K562 (cell line): ENCODE measurements at regions not wholly inside any gene's neighbourhood (a gene's known extent, or its start where the extent isn't known, plus 50 kb on each side); places are given as distances from the start of the nearest gene placed in this dataset.
"Not testable (repeated sequence)": the region's sequence is repeated elsewhere in the genome, so short reads cannot be mapped to it uniquely, and the experiment has no call there.

ENCODE experiments used
- ATAC-seq: fragments of 200-7000 bp; cut with Tn5 transposase; 3 replicates; pipeline ENCODE4 v1.9.1; 2020; ENCODE audit warnings: moderate library complexity
- BruUV-seq: library from RNA; stranded (reverse); fragments of 400-500 nt; replicated peaks from 2 replicates; lab custom pipeline; 2021; lab: Mats Ljungman, UMichigan
- CTCF ChIA-PET: fragments of 300-600 bp; formaldehyde crosslinking; extraction: SDS; loops from one replicate; lab custom pipeline; 2021; ENCODE audit warnings: low intra/inter-chr PET ratio; lab: Yijun Ruan, JAX
- POLR2A ChIA-PET: fragments of 300-600, 350-650 bp; sonication (Branson Sonifier 250); formaldehyde crosslinking; extraction: SDS; loops from one replicate; lab custom pipeline; 2021; ENCODE audit warnings: antibody characterized with exemption, inconsistent platforms; lab: Yijun Ruan, JAX
- DNase-seq, 4 experiments: peaks; one replicate each; pipeline versions ENCODE4 v3.0.0 to v3.0.0-alpha.2; 2011 to 2018; ENCODE audit warnings: low spot score in 3 of 4, mixed read lengths in 3 of 4; ENCODE audit errors: extremely low read depth in 1 of 4
- FAIRE-seq: peaks from 2 replicates; lab custom pipeline; 2011; peaks lifted over from hg19 to GRCh38; lab: Jason Lieb, UNC
- H2AFZ ChIP-seq: 2 replicates; pipeline ENCODE4 v1.6.0; 2011; ENCODE audit warnings: low read depth, low read length, control low read depth, inconsistent platforms
- H3K27ac ChIP-seq: fragments of 200-600 bp; 3 replicates; pipeline ENCODE4 v1.8.0; 2011; ENCODE audit warnings: low read depth, mild to moderate bottlenecking, control low read depth, inconsistent platforms, low read length, moderate library complexity, mixed read lengths; ENCODE audit errors: extremely low read depth
- H3K27me3 ChIP-seq, 2 experiments: fragments of 300-600 bp in 1 of 2; 2 replicates in 1 of 2; 3 replicates in 1 of 2; pipeline versions ENCODE4 v1.6.0 to v1.8.0; 2011; ENCODE audit warnings: inconsistent platforms in 2 of 2, low read length in 2 of 2, mild to moderate bottlenecking in 1 of 2, mixed read lengths in 1 of 2, moderate library complexity in 1 of 2; ENCODE audit not compliant: control insufficient read depth in 2 of 2, insufficient read depth in 2 of 2
- H3K36me3 ChIP-seq: fragments of 300-600 bp; 3 replicates; pipeline ENCODE4 v1.8.0; 2011; ENCODE audit warnings: mild to moderate bottlenecking, low read length, inconsistent platforms; ENCODE audit not compliant: control insufficient read depth, insufficient read depth
- H3K4me1 ChIP-seq, 2 experiments: fragments of 200-600 bp in 1 of 2; replicated peaks in 1 of 2; 2 replicates in 1 of 2; 3 replicates in 1 of 2; pipeline versions ENCODE4 v1.5.1 to v1.8.0; 2011; ENCODE audit warnings: inconsistent platforms in 2 of 2, low read length in 2 of 2, mild to moderate bottlenecking in 1 of 2, mixed read lengths in 1 of 2, moderate library complexity in 1 of 2; ENCODE audit not compliant: control insufficient read depth in 2 of 2, insufficient read depth in 2 of 2
- H3K4me2 ChIP-seq: 2 replicates; pipeline ENCODE4 v1.6.1; 2011; ENCODE audit warnings: low read length, control low read depth, inconsistent platforms, mixed read lengths; ENCODE audit not compliant: insufficient read depth
- H3K4me3 ChIP-seq: fragments of 200-600 bp; sonication (generic), shearing (Covaris generic); 2 replicates; pipeline ENCODE4 v1.5.1; 2016; ENCODE audit warnings: control low read depth, inconsistent platforms
- H3K79me2 ChIP-seq: fragments of 200-600 bp; 3 replicates; pipeline ENCODE4 v1.8.0; 2011; ENCODE audit warnings: low read length, inconsistent platforms; ENCODE audit not compliant: control insufficient read depth, insufficient read depth
- H3K9ac ChIP-seq, 2 experiments: 2 replicates each; pipeline versions ENCODE4 v1.6.0 to v1.6.1; 2011; ENCODE audit warnings: low read depth in 2 of 2, low read length in 2 of 2, control low read depth in 1 of 2, inconsistent platforms in 1 of 2, mild to moderate bottlenecking in 1 of 2, mixed read lengths in 1 of 2; ENCODE audit not compliant: insufficient read depth in 1 of 2
- H3K9me1 ChIP-seq: one replicate; pipeline ENCODE4 v1.6.0; 2011; ENCODE audit warnings: inconsistent platforms, mild to moderate bottlenecking, low read length, moderate library complexity; ENCODE audit not compliant: control insufficient read depth, insufficient read depth
- H3K9me3 ChIP-seq: replicated peaks from 2 replicates; pipeline ENCODE4 v1.5.1; 2011; ENCODE audit warnings: low read depth, low read length, inconsistent platforms; ENCODE audit not compliant: control insufficient read depth, insufficient read depth
- H4K20me1 ChIP-seq: replicated peaks from 2 replicates; pipeline ENCODE4 v1.6.1; 2011; ENCODE audit warnings: low read length, inconsistent platforms, mixed read lengths; ENCODE audit not compliant: control insufficient read depth, insufficient read depth
- WGBS: fragments of 100-300 bp; shearing (Covaris generic); methylation state at CpG from one replicate; pipeline ENCODE4 v1.1.6; 2016; ENCODE audit warnings: low coverage, mixed read lengths; ENCODE audit not compliant: insufficient coverage; ENCODE audit errors: missing lambda C conversion rate; 5-methylcytosine and 5-hydroxymethylcytosine counted together
- in situ Hi-C: fragments of 300-500 bp; cut with MboI; formaldehyde crosslinking; loops from 4 replicates; pipeline ENCODE4 v1.15.0; 2018; ENCODE audit warnings: inconsistent platforms, mixed read lengths
- intact Hi-C: fragments of 100-400 bp; cut with micrococcal nuclease; formaldehyde crosslinking; loops from 2 replicates; pipeline ENCODE4 v1.14.2; 2022

DNA sequence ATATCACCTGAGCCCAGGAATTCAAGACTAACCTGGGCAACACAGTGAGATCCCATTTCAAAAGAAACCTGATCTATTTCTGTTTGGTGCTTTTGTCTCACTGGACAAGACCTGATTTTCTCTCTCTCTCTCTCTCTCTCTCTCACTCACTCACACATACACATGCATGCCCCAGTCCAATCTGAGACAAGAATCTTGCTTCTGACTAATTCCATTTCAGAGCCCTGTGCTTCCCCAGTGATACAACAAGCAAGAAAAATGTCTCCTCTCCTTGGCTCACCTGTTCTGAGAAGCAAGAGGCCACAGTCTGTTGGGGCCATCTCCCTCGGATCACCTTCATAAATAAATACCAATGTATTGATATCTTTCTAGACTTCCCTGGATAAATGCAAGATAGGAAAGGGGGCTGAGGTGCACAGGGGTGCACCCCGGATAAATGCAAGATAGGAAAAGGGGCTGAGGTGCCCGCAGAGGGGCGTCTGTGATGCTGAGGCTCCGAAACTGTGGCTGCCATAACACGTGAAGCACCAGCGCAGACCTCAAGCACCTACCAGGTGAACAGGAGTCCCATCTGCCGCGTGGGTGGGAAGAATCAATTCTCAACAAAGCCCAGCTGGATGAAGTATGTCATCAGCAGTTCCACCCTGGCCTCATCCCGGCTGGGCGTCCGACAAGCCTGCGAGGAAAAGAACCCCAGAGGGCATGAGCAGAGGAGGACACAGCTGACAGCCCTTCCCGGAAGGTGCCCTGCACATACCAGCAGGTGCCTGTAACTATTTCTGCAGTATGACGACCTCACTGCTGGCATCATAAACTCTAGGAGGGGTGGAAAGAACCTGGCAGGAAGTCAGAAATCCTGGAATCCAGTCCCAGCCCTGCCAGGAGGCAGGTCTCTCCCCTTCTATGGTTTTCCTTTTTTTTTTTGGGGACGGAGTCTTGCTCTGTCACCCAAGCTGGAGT lies 280.0 kb downstream of the GOLGA6L6 start:
- H3K9me1 ChIP-seq, H3K4me3 ChIP-seq, H3K9me3 ChIP-seq, H3K36me3 ChIP-seq, ATAC-seq, in situ Hi-C loops, BruUV-seq, H3K27ac ChIP-seq, FAIRE-seq, H3K4me2 ChIP-seq, CTCF ChIA-PET, H4K20me1 ChIP-seq, DNase-seq, H2AFZ ChIP-seq, intact Hi-C loops, H3K27me3 ChIP-seq, POLR2A ChIA-PET, H3K79me2 ChIP-seq, H3K4me1 ChIP-seq: not testable (repeated sequence)
- H3K9ac ChIP-seq: peak overlapping the region in 1 of 2 experiments; percentile 64; a peak in 1 of 4 replicates
- under 1% methylated on average over 13 of the region's 16 CpGs for WGBS

DNA sequence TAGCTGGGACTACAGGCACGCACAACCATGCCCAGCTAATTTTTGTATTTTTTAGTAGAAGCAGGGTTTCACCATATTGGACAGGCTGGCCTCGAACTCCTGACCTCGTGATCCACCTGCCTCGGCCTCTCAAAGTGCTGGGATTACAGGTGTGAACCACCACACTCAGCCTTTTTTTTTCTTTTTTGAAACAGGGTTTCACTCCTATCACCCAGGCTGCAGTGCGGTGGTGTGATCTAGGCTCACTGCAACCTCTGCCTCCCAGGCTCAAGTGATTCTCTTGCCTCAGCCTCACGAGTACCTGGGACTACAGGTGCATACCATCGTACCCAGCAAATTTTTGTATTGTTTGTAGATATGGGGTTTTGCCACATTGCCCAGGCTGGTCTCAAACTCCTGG lies 280.9 kb downstream of the GOLGA6L6 start:
- BruUV-seq, H3K36me3 ChIP-seq, H3K27me3 ChIP-seq, H3K9me1 ChIP-seq, intact Hi-C loops, DNase-seq, H3K4me1 ChIP-seq, FAIRE-seq, H3K79me2 ChIP-seq, POLR2A ChIA-PET, CTCF ChIA-PET, H3K27ac ChIP-seq, ATAC-seq, H4K20me1 ChIP-seq, H3K9ac ChIP-seq, H2AFZ ChIP-seq, H3K9me3 ChIP-seq, H3K4me3 ChIP-seq, H3K4me2 ChIP-seq, in situ Hi-C loops: not testable (repeated sequence)
- WGBS: 2% methylated on average over 7 of the region's 7 CpGs

DNA sequence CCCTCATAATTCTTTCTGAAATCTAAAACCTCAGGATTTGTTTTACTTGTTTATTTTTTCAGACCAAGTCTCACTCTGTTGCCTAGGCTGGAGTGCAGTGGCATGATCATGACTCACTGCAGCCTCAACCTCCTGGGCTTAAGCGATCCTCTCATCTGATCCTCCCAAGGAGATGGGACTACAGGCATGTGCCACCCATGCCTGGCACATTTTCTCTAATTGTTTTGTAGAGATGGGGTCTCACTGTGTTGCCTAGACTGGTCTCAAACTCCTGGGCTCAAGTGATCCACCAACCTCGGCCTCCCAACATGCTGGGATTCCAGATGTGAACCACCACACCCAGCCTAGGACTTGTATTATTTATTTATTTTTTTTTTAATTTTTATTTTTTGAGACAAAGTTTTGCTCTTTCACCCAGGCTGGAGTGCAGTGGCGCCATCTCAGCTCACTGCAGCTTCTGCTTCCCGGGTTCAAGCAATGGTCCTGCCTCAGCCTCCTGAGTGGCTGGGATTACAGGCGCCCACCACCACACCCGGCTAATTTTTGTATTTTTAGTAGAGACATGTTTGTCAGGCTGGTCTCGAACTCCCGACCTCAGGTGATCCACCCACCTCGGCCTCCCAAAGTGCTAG lies 281.9 kb downstream of the GOLGA6L6 start:
- not testable (repeated sequence) for FAIRE-seq, H3K9ac ChIP-seq
- WGBS: under 1% methylated on average over 9 of the region's 9 CpGs

More for the DNA sequence above, 281.9 kb downstream of the GOLGA6L6 start:
- H3K27ac ChIP-seq, H4K20me1 ChIP-seq, ATAC-seq, H3K9me3 ChIP-seq, BruUV-seq, intact Hi-C loops, H2AFZ ChIP-seq, H3K4me2 ChIP-seq, H3K4me1 ChIP-seq, H3K36me3 ChIP-seq, H3K27me3 ChIP-seq, H3K79me2 ChIP-seq, CTCF ChIA-PET, in situ Hi-C loops, H3K4me3 ChIP-seq, H3K9me1 ChIP-seq, DNase-seq: not testable (repeated sequence)
- POLR2A ChIA-PET: interaction anchor here (0.6 kb wide), 1 partner anchor 11 kb away, joined by 3 read pairs; no protein-coding TSS in a partner anchor
